Bronchial epithelial cell (primary cell): ENCODE measurements at regions not wholly inside any gene's neighbourhood (a gene's known extent, or its start where the extent isn't known, plus 50 kb on each side); places are given as distances from the start of the nearest gene placed in this dataset.

ENCODE experiments used
- DNase-seq: peaks from one replicate; pipeline ENCODE4 v3.0.0-alpha.2; 2010; ENCODE audit warnings: low read depth
- FAIRE-seq: peaks from 2 replicates; lab custom pipeline; 2011; peaks lifted over from hg19 to GRCh38; lab: Jason Lieb, UNC
- H3K27me3 ChIP-seq: 2 replicates; pipeline ENCODE4 v1.5.1; 2011; ENCODE audit warnings: low read length; ENCODE audit not compliant: control insufficient read depth, insufficient read depth
- H3K36me3 ChIP-seq: 2 replicates; pipeline ENCODE4 v1.5.1; 2011; ENCODE audit warnings: low read length; ENCODE audit not compliant: control insufficient read depth, insufficient read depth
- H3K4me3 ChIP-seq: 2 replicates; pipeline ENCODE4 v1.5.1; 2011; ENCODE audit warnings: mild to moderate bottlenecking, low read depth, low read length, control low read depth
- TF ChIP-seq, protein P1 (sequence below): IDR thresholded peaks from 2 replicates; pipeline ENCODE4 v1.5.1; 2011; ENCODE audit warnings: mild to moderate bottlenecking, moderate library complexity, low read length, control low read depth, inconsistent platforms; ENCODE audit not compliant: insufficient read depth, severe bottlenecking

DNA sequence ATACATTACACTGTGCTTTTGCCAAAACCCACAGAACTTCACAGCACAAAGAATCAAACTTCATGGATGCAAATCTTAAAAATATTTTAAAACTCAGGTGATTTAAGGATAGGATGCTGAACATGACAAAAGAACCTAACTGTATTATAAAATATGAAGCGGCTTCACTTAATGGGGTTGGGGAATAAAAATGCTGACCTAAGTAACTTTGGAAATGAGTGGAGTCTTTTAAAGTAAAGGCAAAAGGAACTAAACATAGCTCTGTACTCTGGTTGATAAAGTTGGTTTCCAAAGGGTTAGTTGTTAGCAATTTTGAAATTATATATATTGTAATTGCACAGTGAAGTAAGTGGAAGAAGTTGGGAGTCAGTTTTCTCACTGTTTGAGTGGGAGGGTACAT is 111.5 kb upstream of the SYT1 start:
- Histone ChIP-seq H3K36me3 (no peaks in the 10 kb centered on the region), H3K27me3 (no peaks in the 10 kb centered on the region), H3K4me3 (no peak overlapping the region)
- FAIRE-seq (no peak), DNase-seq (no peak)
- TF ChIP-seq, protein P1, sequence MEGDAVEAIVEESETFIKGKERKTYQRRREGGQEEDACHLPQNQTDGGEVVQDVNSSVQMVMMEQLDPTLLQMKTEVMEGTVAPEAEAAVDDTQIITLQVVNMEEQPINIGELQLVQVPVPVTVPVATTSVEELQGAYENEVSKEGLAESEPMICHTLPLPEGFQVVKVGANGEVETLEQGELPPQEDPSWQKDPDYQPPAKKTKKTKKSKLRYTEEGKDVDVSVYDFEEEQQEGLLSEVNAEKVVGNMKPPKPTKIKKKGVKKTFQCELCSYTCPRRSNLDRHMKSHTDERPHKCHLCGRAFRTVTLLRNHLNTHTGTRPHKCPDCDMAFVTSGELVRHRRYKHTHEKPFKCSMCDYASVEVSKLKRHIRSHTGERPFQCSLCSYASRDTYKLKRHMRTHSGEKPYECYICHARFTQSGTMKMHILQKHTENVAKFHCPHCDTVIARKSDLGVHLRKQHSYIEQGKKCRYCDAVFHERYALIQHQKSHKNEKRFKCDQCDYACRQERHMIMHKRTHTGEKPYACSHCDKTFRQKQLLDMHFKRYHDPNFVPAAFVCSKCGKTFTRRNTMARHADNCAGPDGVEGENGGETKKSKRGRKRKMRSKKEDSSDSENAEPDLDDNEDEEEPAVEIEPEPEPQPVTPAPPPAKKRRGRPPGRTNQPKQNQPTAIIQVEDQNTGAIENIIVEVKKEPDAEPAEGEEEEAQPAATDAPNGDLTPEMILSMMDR: no peak

DNA sequence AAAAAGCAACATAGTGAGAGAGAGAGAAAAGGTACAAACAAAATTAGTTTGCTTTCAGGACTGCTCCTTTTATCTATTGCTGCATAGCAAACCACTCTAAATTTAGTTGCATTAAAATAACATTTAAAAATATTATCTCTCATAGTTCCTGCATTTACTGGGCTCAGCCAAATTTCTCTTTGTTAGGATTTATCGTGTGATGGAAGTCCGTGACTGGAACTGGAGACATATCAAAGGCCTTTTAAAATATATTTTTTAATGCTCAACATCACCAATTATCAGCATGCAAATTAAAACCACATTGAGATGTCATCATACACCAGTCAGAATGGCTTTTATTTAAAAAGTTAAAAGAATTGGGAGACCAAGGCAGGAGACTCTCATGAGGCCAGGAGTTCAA is 107.6 kb upstream of the SYT1 start:
- TF ChIP-seq, protein P1: no peak
- Histone ChIP-seq H3K4me3 (no peak overlapping the region), H3K36me3 (no peaks in the 10 kb centered on the region), H3K27me3 (no peaks in the 10 kb centered on the region)
- DNase-seq (no peak), FAIRE-seq (no peak)

GRCh38 chr12:78759367-78759766 is 105.2 kb upstream of the SYT1 start:
- TF ChIP-seq, protein P1: no peak
- DNase-seq (peak; percentile 28), FAIRE-seq (peak; percentile 64)
- Histone ChIP-seq H3K27me3 (no peaks in the 10 kb centered on the region), H3K36me3 (no peaks in the 10 kb centered on the region), H3K4me3 (no peak overlapping the region)

- FAIRE-seq (no peak), DNase-seq (no peak)
- H3K4me3 ChIP-seq: no peak overlapping the region
- H3K36me3 ChIP-seq: no peaks in the 10 kb centered on the region
- H3K27me3 ChIP-seq: no peaks in the 10 kb centered on the region
- TF ChIP-seq, protein P1: no peak
Measured at GRCh38 chr12:78760906-78761305, 103.7 kb upstream of the SYT1 start.

DNA sequence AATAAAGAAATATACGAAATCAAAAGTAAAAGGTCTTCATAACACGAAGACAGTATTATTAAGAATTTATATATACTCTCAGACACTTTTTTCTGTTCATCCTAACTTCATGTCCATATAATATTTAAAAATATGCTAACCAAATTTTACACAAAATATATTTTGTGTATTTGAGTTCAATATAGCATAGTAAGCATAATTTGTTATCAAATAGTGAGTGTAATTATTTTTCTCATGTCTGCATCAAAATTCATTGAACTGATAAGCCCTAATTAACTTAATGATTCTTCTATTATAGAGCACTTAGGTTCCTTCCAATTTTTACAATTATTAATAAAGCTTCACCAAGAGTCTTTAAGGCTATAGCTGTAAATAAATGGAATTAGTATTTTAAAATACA is 99.7 kb upstream of the SYT1 start:
- Histone ChIP-seq H3K27me3 (no peaks in the 10 kb centered on the region), H3K36me3 (no peaks in the 10 kb centered on the region), H3K4me3 (no peak overlapping the region)
- TF ChIP-seq, protein P1: no peak
- DNase-seq (no peak), FAIRE-seq (no peak)

DNA sequence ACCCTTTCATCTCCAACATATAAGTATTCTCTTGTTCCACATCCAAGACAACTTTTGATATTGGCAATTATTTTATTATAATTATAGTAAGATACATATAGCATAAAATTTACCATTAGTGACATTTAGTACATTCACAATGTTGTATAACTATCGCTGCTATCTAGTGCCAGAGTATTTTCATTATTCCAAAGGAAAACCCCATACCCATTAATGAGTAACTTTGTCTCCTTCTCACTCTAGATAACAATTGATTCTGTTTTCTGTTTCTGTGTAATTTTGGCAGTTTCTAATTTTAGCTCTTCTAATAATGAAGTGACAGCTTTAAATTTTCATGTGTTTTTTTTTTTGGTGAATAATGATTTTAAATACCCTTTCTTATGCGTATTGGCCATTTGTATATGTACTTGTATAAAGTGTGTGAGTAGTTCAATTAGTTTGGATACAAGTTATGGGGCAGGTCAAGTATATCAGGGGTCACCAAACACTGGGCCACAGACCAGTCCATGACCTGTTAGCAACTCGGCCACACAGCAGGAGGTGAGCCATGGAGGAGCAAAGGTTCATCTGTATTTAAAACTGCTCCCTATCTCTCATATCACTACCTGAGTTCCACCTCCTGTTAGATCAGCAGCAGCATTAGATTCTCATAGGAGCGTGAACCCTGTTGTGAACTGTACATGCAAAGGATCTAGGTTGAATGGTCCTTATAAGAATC is 97.2 kb upstream of the SYT1 start:
- Histone ChIP-seq H3K36me3 (no peaks in the 10 kb centered on the region), H3K4me3 (no peak overlapping the region), H3K27me3 (no peaks in the 10 kb centered on the region)
- DNase-seq (no peak), FAIRE-seq (no peak)
- TF ChIP-seq, protein P1: no peak
